ENCODE measurements at regions not wholly inside any gene's neighbourhood (a gene's known extent, or its start where the extent isn't known, plus 50 kb on each side); places are given as distances from the start of the nearest gene placed in this dataset.

- no TSS peak for BruUV-seq (replicated peaks)
- ChIA-PET CTCF (no interaction called here), POLR2A (no interaction called here), RAD21 (ENCODE audit: low non-redundant PET in 1 of 2, low total read pairs in 2 of 2, uncharacterized antibody in 2 of 2, unreplicated experiment in 2 of 2) (no interaction called here)
- no peaks in the 10 kb centered on the region for H3K9me2 ChIP-seq (ENCODE audit: insufficient read depth)
- H4K20me1 ChIP-seq (ENCODE audit: insufficient read depth), result no peaks in the 10 kb centered on the region
- no peak for ATAC-seq
- no peaks in the 10 kb centered on the region; a peak in 2 of 4 replicates for H3K9me3 ChIP-seq (ENCODE audit: control insufficient read depth in 1 of 2, insufficient read depth in 1 of 2, low read depth in 1 of 2, low read length in 2 of 2)
- intact Hi-C loops (cut with micrococcal nuclease), result no loop called here
- H3K27me3 ChIP-seq (ENCODE audit: insufficient read depth, low read length), result no peaks in the 10 kb centered on the region
- H3K4me1 ChIP-seq (ENCODE audit: control insufficient read depth in 1 of 2, insufficient read depth in 2 of 2, low read length in 2 of 2), result no peaks in the 10 kb centered on the region
- TF ChIP-seq TCF7L2 (IDR thresholded peaks at IDR 0.05; ENCODE audit: borderline replicate concordance, extremely low read depth, insufficient read depth, insufficient read length), result no peak
- no peak for TF ChIP-seq SP1 (IDR thresholded peaks at IDR 0.05; ENCODE audit: low read depth)
- no peak for TF ChIP-seq ATF3 (IDR thresholded peaks at IDR 0.05)
- TF ChIP-seq YY1 (IDR thresholded peaks at IDR 0.05; ENCODE audit: extremely low read depth, insufficient replicate concordance, low read depth, low read length), result no peak
- TF ChIP-seq ZBTB33 (IDR thresholded peaks at IDR 0.05; ENCODE audit: extremely low read depth, insufficient replicate concordance, low read length), result no peak
- no peak for TF ChIP-seq EGR1 (IDR thresholded peaks at IDR 0.05; ENCODE audit: low read depth)
- no peak for TF ChIP-seq POLR2A (IDR thresholded peaks at IDR 0.05; ENCODE audit: borderline replicate concordance, extremely low read depth, insufficient read depth, insufficient read length)
- TF ChIP-seq MAX (IDR thresholded peaks at IDR 0.05), result no peak
- TF ChIP-seq RAD21 (IDR thresholded peaks at IDR 0.05; ENCODE audit: low read depth), result no peak
- TF ChIP-seq, protein P1, sequence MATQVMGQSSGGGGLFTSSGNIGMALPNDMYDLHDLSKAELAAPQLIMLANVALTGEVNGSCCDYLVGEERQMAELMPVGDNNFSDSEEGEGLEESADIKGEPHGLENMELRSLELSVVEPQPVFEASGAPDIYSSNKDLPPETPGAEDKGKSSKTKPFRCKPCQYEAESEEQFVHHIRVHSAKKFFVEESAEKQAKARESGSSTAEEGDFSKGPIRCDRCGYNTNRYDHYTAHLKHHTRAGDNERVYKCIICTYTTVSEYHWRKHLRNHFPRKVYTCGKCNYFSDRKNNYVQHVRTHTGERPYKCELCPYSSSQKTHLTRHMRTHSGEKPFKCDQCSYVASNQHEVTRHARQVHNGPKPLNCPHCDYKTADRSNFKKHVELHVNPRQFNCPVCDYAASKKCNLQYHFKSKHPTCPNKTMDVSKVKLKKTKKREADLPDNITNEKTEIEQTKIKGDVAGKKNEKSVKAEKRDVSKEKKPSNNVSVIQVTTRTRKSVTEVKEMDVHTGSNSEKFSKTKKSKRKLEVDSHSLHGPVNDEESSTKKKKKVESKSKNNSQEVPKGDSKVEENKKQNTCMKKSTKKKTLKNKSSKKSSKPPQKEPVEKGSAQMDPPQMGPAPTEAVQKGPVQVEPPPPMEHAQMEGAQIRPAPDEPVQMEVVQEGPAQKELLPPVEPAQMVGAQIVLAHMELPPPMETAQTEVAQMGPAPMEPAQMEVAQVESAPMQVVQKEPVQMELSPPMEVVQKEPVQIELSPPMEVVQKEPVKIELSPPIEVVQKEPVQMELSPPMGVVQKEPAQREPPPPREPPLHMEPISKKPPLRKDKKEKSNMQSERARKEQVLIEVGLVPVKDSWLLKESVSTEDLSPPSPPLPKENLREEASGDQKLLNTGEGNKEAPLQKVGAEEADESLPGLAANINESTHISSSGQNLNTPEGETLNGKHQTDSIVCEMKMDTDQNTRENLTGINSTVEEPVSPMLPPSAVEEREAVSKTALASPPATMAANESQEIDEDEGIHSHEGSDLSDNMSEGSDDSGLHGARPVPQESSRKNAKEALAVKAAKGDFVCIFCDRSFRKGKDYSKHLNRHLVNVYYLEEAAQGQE (IDR thresholded peaks at IDR 0.05; ENCODE audit: low read depth), result no peak
- TF ChIP-seq ZFX (IDR thresholded peaks at IDR 0.05), result no peak
- no peak for TF ChIP-seq EZH2phosphoT487 (IDR thresholded peaks at IDR 0.05; ENCODE audit: borderline replicate concordance)
- no peak for TF ChIP-seq ZNF274 (IDR thresholded peaks at IDR 0.05; ENCODE audit: low read depth, low read length)
- no peak for DNase-seq (ENCODE audit: low read depth, low spot score)
- H3K4me2 ChIP-seq (ENCODE audit: low read length), result no peak overlapping the region
- no peaks in the 10 kb centered on the region for H3K79me2 ChIP-seq (ENCODE audit: insufficient read depth, low read length)
- no peak overlapping the region for H3K9ac ChIP-seq (ENCODE audit: low read length)
- H3K4me3 ChIP-seq (replicated peaks in 1 of 2; ENCODE audit: low read depth in 1 of 2, low read length in 2 of 2), result no peak overlapping the region
- no peak overlapping the region for H2AFZ ChIP-seq (ENCODE audit: low read depth, low read length, poor library complexity, severe bottlenecking)
- H3K27ac ChIP-seq (ENCODE audit: low read depth, low read length), result no peak overlapping the region
- H3K36me3 ChIP-seq (ENCODE audit: control insufficient read depth in 1 of 2, insufficient read depth in 2 of 2, low read length in 2 of 2), result no peaks in the 10 kb centered on the region
Measured at GRCh38 chr2:85956646-85957039, 67.9 kb upstream of the ST3GAL5 start.

Data from HCT116 (cell line).